Adrenal gland (tissue), 9 donors: ENCODE measurements at regions not wholly inside any gene's neighbourhood (a gene's known extent, or its start where the extent isn't known, plus 50 kb on each side); places are given as distances from the start of the nearest gene placed in this dataset.

ENCODE experiments used
- DNase-seq, 7 donors: peaks; one replicate each; pipeline ENCODE4 v3.0.0-alpha.2; 2019 to 2020
- H3K27ac ChIP-seq, 5 donors: fragments of 200-600 bp; sonication (generic) in 4 of 5; 1 replicate in 3 of 5; 2 replicates in 2 of 5; pipeline versions ENCODE4 v1.5.1 to v1.8.0; 2016 to 2020; ENCODE audit warnings: mild to moderate bottlenecking in 1 of 5
- H3K27me3 ChIP-seq: fragments of 200-600 bp; 2 replicates; pipeline ENCODE4 v1.8.0; 2021
- H3K36me3 ChIP-seq, 2 donors: fragments of 200-600 bp; replicated peaks in 1 of 2; 1 replicate in 1 of 2; 2 replicates in 1 of 2; pipeline versions ENCODE4 v1.5.1 to v1.8.0; 2018 to 2022
- H3K4me1 ChIP-seq, 2 donors: fragments of 200-600 bp; replicated peaks in 1 of 2; 1 replicate in 1 of 2; 2 replicates in 1 of 2; pipeline versions ENCODE4 v1.5.1 to v1.8.0; 2018 to 2021
- H3K4me3 ChIP-seq, 4 donors: fragments of 200-600 bp; sonication (generic) in 3 of 4; one replicate each; pipeline ENCODE4 v1.5.1; 2016 to 2018
- H3K9me3 ChIP-seq, 3 donors: fragments of 200-600 bp; sonication (generic) in 1 of 3; replicated peaks in 1 of 3; 1 replicate in 2 of 3; 2 replicates in 1 of 3; pipeline versions ENCODE4 v1.5.1 to v1.8.0; 2016 to 2021
- POLR2A ChIP-seq, 2 donors: fragments of 450-650 bp; IDR thresholded peaks; one replicate each; pipeline ENCODE4 v1.6.1; 2017; ENCODE audit warnings: antibody characterized with exemption in 2 of 2, mild to moderate bottlenecking in 2 of 2, moderate library complexity in 1 of 2
- WGBS, 4 donors: extraction: QIAGEN DNeasy Blood & Tissue Kit in 2 of 4; methylation state at CpG; one replicate each; pipeline versions ENCODE4 v1.1.5 to v1.1.7; 2013 to 2017; 5-methylcytosine and 5-hydroxymethylcytosine counted together
- intact Hi-C, 2 donors: fragments of 100-400 bp; cut with DNase I; formaldehyde crosslinking; loops; one replicate each; pipeline versions ENCODE4 v1.14.1 to v1.15.0; 2022 to 2023
- TF ChIP-seq, protein P1 (sequence below), 6 experiments: fragments of 450-650 bp in 4 of 6; fragments of 200-600 bp in 2 of 6; sonication (generic) in 1 of 6; IDR thresholded peaks; 1 replicate in 5 of 6; 2 replicates in 1 of 6; pipeline versions ENCODE4 v1.5.1 to v1.8.0; 2016 to 2021; ENCODE audit warnings: antibody characterized with exemption in 6 of 6, mild to moderate bottlenecking in 2 of 6, moderate library complexity in 1 of 6
- donor health status: healthy with polysubstance abuse.
- donor health status: Bipolar disorder and iron deficiency.
- donor health status: DM: yes; HTN: yes; CAD: no.
- donor health status: DM: no; HTN: no; CAD: no.
- donor health status: DM: no; HTN: no; CAD: no.

DNA sequence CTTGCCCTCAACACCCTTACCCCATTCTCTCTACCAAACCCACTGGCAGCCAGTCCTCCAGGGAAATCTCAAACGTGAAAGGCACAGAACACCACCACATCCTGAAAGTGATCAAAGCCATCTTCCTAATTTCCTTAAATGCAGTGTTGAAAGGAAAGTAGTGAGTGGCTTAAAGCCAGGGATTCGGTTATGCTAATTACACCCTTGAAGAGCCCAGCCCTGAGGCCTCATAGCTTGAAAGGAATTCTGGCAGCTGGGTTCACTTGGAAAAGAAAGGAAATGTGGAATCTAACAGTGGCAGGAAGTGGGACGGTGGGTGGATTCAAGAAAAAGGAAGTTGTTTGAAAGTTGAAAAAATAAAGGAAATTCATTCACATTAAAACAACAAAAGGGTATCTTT lies 73.0 kb upstream of the FICD start:
- WGBS, 4 donors, result 4 to 17% (median 10%) methylated on average over 3 of the region's 3 CpGs
- TF ChIP-seq POLR2A (IDR thresholded peaks at IDR 0.05), result no peak
- TF ChIP-seq, protein P1, sequence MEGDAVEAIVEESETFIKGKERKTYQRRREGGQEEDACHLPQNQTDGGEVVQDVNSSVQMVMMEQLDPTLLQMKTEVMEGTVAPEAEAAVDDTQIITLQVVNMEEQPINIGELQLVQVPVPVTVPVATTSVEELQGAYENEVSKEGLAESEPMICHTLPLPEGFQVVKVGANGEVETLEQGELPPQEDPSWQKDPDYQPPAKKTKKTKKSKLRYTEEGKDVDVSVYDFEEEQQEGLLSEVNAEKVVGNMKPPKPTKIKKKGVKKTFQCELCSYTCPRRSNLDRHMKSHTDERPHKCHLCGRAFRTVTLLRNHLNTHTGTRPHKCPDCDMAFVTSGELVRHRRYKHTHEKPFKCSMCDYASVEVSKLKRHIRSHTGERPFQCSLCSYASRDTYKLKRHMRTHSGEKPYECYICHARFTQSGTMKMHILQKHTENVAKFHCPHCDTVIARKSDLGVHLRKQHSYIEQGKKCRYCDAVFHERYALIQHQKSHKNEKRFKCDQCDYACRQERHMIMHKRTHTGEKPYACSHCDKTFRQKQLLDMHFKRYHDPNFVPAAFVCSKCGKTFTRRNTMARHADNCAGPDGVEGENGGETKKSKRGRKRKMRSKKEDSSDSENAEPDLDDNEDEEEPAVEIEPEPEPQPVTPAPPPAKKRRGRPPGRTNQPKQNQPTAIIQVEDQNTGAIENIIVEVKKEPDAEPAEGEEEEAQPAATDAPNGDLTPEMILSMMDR (IDR thresholded peaks at IDR 0.05), result no peak
- Histone ChIP-seq H3K4me1 (no peaks in the 10 kb centered on the region), H3K9me3 (no peaks in the 10 kb centered on the region), H3K27ac (no peak overlapping the region), H3K27me3 (no peaks in the 10 kb centered on the region), H3K4me3 (no peak overlapping the region), H3K36me3 (no peaks in the 10 kb centered on the region)
- intact Hi-C loops, result no loop called here
- peak in 1 of 7 donors; percentile 12 for DNase-seq

DNA sequence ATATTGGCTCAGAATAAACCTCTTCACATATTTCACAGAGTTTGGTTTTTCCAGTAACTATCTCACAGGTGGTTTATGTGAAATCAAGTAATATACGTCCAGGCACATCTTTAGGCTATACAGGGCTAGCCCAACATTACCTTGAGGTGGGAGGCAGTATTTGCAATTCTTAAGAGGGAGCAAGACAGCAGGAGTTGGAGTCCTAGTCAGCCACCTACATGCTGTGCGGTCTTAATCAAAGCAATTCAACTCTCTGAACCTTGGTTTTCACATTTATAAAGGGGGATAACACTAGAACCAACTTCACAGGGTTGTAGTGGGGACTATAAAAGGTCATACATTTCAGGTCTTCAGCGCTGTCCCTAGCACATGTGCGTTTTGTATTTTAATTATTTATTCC lies 73.5 kb upstream of the FICD start:
- Histone ChIP-seq H3K4me1 (no peaks in the 10 kb centered on the region), H3K27ac (no peak overlapping the region), H3K4me3 (no peak overlapping the region), H3K9me3 (no peaks in the 10 kb centered on the region), H3K36me3 (no peaks in the 10 kb centered on the region), H3K27me3 (no peaks in the 10 kb centered on the region)
- intact Hi-C loops, result no loop called here
- no peak for TF ChIP-seq POLR2A (IDR thresholded peaks at IDR 0.05)
- TF ChIP-seq, protein P1 (IDR thresholded peaks at IDR 0.05), result no peak
- 56 to 71% (median 58%) methylated on average over 4 of the region's 4 CpGs for WGBS, 4 donors
- no peak for DNase-seq

DNA sequence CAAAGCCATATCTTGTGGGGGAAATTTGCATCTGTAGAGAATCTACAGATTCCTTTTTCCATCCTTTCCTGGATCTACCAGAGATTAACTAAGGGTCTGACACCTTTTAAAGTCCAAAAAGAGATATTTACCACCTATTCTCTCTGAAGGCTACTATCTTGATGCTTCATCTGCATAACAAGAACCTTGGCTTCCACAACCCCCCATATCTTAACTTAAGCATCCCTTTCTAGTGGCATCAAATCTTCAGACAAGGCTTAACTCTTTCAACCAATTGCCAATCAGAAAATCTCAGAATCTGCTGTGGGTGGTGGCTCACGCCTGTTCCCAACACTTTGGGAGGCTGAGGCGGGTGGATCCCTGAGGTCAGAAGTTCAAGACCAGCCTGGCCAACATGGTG lies 74.3 kb upstream of the FICD start:
- no peaks in the 10 kb centered on the region for H3K36me3 ChIP-seq
- no peak for DNase-seq
- no peaks in the 10 kb centered on the region for H3K4me1 ChIP-seq
- H3K4me3 ChIP-seq, result no peak overlapping the region
- TF ChIP-seq, protein P1 (IDR thresholded peaks at IDR 0.05), result no peak
- TF ChIP-seq POLR2A (IDR thresholded peaks at IDR 0.05), result no peak
- H3K27ac ChIP-seq, result no peak overlapping the region
- no peaks in the 10 kb centered on the region for H3K9me3 ChIP-seq
- intact Hi-C loops, result no loop called here
- H3K27me3 ChIP-seq, result no peaks in the 10 kb centered on the region
- 61 to 78% (median 68%) methylated on average over 2 of the region's 2 CpGs for WGBS, 4 donors

DNA sequence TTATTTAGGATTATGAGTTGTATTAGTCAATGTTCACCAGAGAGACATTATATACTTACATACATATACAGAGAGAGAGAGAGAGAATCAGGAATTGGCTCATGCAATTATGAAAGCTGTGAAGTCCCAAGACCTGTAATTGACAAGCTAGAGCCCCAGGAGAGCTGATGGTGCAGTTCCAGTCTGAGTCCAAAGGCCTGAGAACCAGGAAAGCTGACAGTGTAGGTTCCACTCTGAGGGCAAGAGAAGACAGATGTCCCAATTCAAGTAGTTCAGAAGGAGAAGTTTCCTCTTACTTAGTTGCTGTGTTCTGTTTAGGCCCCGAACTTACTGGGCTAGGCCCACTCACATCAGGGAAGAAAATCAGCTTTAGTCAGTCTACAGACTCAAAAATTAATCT lies 76.4 kb upstream of the FICD start:
- no peaks in the 10 kb centered on the region for H3K27me3 ChIP-seq
- H3K4me1 ChIP-seq, result no peaks in the 10 kb centered on the region
- TF ChIP-seq POLR2A (IDR thresholded peaks at IDR 0.05), result no peak
- TF ChIP-seq, protein P1 (IDR thresholded peaks at IDR 0.05), result no peak
- H3K4me3 ChIP-seq, result no peak overlapping the region
- H3K36me3 ChIP-seq, result no peaks in the 10 kb centered on the region
- intact Hi-C loops, result no loop called here
- H3K27ac ChIP-seq, result no peak overlapping the region
- 52 to 75% (median 60%) methylated on average over 1 of the region's 1 CpG for WGBS, 4 donors
- H3K9me3 ChIP-seq, result no peaks in the 10 kb centered on the region
- peak in 1 of 7 donors; percentile 21 for DNase-seq
